ENCODE measurements at regions not wholly inside any gene's neighbourhood (a gene's known extent, or its start where the extent isn't known, plus 50 kb on each side); places are given as distances from the start of the nearest gene placed in this dataset.
A peak's percentile ranks its signal among the peaks of the same experiment; 100 is the strongest.

GRCh38 chr2:217181512-217181911, 321.6 kb upstream of the TNP1 start (continued):
- TF ChIP-seq REST (IDR thresholded peaks at IDR 0.05; ENCODE audit: unreplicated experiment) (no peak), STAT1 (IDR thresholded peaks at IDR 0.05; ENCODE audit: unreplicated experiment) (no peak), JUNB (IDR thresholded peaks at IDR 0.05; ENCODE audit: unreplicated experiment) (no peak), CREB1 (CRISPR knock-in tag; IDR thresholded peaks at IDR 0.05; ENCODE audit: low read depth) (no peak), POLR2AphosphoS5 (IDR thresholded peaks at IDR 0.05; ENCODE audit: low read depth) (no peak), NANOG (IDR thresholded peaks at IDR 0.05; ENCODE audit: borderline replicate concordance) (no peak)

DNA sequence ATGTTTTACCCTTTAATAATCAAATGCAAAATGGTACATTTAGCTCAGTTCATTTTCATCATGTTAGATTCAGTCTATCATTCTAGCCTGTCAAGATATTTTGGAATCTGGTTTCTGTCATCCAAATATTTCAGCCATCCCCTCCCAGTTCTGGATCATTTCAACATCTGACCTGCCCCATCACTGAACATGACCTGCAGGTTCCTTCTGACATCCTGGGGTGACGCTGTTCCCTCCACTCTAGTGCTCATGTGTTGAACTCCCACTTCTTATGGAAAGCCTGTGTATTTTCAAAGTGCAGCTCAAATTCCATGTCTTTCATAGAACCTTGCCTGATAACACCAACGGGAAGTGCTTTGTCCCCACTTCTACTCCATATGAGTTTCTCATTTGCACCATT, 320.0 kb upstream of the TNP1 start:
- no peaks in the 10 kb centered on the region for H3K36me3 Mint-ChIP-seq (ENCODE audit: low read depth)
- Histone ChIP-seq H3K27ac (ENCODE audit: low read depth) (no peak overlapping the region), H3K4me2 (peak overlapping the region; percentile 55), H3K36me3 (ENCODE audit: insufficient read depth) (no peaks in the 10 kb centered on the region), H2AFZ (no peak overlapping the region), H3F3A (replicated peaks; ENCODE audit: low read depth) (no peaks in the 10 kb centered on the region), H3K4me3 (no peak overlapping the region), H3K27me3 (ENCODE audit: insufficient read depth) (no peaks in the 10 kb centered on the region), H3K4me1 (ENCODE audit: insufficient read depth) (peaks cover 7% of the 10 kb centered on the region), H3K79me2 (replicated peaks; ENCODE audit: insufficient read depth) (no peaks in the 10 kb centered on the region), H4K20me1 (replicated peaks; ENCODE audit: insufficient read depth) (no peaks in the 10 kb centered on the region), H3K9me2 (ENCODE audit: insufficient read depth) (0 out of 2 replicates have a peak, but pooled peaks cover 6% of the 10 kb centered on the region)
- ATAC-seq (no peak), DNase-seq (ENCODE audit: low spot score) (no peak)
- H3K27ac Mint-ChIP-seq: no peak overlapping the region
- peaks cover 5% of the 10 kb centered on the region; the same call in 2 of the 3 replicates for H3K4me1 Mint-ChIP-seq
- peaks cover 13% of the 10 kb centered on the region; the same call in 1 of the 3 replicates for H3K9me3 Mint-ChIP-seq
- H3K4me3 Mint-ChIP-seq: no peak overlapping the region
- H3K27me3 Mint-ChIP-seq (ENCODE audit: insufficient read depth, low read depth, poor library complexity): no peaks in the 10 kb centered on the region
- TF ChIP-seq CTCF (conservative IDR thresholded peaks at IDR 0.05; ENCODE audit: low read depth in 2 of 2) (no peak), REST (IDR thresholded peaks at IDR 0.05; ENCODE audit: unreplicated experiment) (no peak), ZNF331 (CRISPR knock-in tag; IDR thresholded peaks at IDR 0.05; ENCODE audit: low read depth) (no peak), CREB1 (CRISPR knock-in tag; IDR thresholded peaks at IDR 0.05; ENCODE audit: low read depth) (no peak), EZH2 (IDR thresholded peaks at IDR 0.05; ENCODE audit: low read depth, unreplicated experiment) (no peak), POLR2AphosphoS5 (IDR thresholded peaks at IDR 0.05; ENCODE audit: low read depth) (no peak), JUNB (IDR thresholded peaks at IDR 0.05; ENCODE audit: unreplicated experiment) (no peak), NANOG (IDR thresholded peaks at IDR 0.05; ENCODE audit: borderline replicate concordance) (no peak; the same call in 1 of the 2 replicates), STAT1 (IDR thresholded peaks at IDR 0.05; ENCODE audit: unreplicated experiment) (no peak)
